ENCODE measurements at regions not wholly inside any gene's neighbourhood (a gene's known extent, or its start where the extent isn't known, plus 50 kb on each side); places are given as distances from the start of the nearest gene placed in this dataset.

DNA sequence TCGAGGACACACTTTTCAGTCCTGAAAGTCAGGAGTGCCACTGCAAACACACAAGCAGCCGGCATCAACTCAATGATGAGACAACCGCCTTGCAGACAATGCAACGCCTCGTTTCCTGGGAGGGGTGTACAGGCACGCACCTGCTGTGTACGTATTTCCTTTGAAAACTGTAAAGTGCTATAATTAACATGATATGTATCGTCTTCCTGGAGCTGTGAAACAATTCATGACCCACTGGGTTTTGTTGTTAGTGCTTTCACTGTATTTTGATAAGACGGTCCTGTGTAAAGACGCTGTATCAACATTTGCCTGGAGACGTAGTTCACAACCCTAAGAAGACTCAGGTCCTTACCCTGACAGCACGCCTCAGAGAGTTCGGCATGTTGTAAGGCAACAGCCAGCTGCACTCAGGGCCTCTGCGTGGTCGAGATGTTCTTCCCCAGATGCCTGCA, 105.7 kb upstream of the ANO1 start:
- intact Hi-C loops (cut with DNase I, micrococcal nuclease) = no loop called here
- DNase-seq = peak; percentile 57 to 75
- peak; percentile 81 for ATAC-seq

DNA sequence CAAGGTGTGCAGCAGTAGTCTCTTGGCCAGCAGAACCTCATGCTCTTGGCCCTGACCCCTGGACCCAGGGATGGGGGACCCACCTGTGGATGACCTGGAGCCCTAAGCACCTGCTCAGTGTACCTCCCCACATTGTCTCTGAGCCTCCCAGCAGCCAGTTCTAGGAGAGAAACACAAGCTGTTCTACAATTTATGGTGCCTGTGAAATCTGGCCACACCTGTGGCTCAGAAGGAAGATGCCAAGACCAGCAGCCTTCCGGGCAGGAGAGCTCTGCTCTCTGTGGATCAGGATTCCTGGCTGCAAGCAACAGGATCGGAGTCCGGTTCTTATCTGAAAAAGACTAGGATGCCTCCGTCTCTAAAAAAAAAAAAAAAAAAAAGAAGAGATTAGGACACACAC, 103.6 kb upstream of the ANO1 start:
- DNase-seq (peak; percentile 26 to 63), ATAC-seq (peak; percentile 66)
- intact Hi-C loops (cut with DNase I, micrococcal nuclease) = no loop called here

DNA sequence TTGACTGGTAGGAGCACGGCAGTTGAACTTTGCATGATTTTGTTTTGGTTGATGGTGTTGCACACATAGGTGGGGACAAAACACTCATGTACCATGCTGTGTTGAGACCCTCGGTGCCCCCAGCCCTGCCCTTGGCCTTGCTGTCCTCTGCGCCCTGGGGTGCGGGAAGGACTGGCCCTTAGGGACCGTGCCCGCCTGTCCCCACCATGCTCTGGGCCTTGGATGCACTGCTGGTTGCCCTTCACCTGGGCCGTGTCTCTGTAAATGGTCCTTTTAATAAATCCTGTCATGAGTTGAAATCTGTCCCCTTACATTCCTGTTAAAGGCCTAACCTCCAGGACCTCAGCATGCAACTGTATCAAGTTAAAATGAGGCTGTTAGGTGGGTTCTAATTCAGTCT, 102.3 kb upstream of the ANO1 start:
- no peak for ATAC-seq
- no peak for DNase-seq
- intact Hi-C loops (cut with DNase I, micrococcal nuclease) = no loop called here

DNA sequence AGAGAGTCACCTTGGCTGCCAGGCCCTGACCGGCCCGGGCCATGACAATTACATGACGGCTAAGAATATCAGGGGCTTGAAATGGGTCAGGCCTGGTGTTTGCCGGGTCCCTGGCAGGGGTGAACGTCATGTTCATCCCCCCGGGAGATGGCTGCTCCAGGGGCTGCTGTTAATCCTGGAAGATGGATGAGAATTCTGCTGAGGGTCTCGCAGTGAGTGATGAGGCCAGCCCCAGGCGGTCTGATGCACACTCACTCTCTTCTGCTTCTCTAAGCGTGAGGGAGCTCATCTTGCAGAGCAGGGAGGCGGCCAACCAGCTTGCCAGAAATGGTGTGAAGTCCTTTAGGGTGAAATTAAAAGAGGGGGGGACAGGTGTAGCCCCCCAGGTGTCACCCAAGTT, 101.3 kb upstream of the ANO1 start:
- no peak for ATAC-seq
- no peak for DNase-seq
- intact Hi-C loops (cut with DNase I, micrococcal nuclease) = no loop called here

DNA sequence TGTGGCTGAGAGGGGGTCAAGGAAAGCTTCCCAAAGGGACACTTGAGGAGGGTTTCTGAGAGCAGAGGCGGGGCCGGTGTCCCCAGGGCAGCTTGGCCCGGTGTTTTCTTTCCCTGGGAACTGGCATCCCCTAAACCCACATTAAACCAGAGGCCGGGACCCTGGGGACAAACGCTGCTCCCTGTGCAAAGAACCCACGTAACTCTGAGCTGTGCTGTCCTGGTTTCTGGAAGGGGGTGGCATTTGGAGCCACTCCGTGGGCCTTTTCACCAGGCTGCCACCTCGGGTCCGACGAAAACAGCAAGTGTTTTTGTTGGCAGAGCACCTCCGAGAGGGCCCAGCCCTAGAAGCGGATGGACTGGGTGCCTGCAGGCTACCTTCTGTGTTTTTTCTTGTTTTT, 100.2 kb upstream of the ANO1 start:
- intact Hi-C loops (cut with DNase I, micrococcal nuclease) = no loop called here
- no peak for DNase-seq

DNA sequence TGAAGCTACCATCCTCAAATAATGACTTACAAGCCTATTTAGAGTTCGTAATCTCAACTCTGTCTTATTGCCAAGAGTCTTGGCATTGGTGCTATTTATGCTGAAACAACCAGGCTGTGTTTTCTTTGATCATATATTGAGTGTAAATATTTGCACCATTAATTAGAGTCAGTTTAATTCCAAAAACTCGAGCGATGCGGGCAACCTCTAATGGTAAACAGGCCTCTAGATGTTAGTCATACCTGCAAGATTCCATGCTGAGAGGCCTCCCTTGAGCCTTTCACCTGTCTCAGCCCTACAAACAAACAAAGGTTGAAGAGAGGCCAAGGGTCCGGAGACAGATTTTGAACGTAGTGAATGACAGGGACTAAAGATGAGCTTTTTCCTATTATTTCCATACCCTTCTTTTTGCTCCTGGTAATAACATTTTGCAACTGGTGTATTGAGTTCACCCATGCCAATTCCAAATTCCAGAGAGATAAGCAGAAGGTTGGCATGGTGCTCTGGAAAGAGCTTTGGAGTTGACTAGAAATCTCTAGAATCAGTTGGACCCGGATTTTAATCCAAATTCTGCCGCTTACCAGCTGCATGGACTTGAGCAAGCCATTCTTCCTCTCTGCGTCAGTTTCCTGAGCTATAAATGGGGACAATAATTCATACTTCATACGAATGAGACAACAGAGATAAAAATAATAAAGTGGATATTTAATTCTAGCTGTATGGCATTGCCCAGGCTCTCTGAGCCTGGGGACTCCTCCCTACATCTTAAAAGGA, 99.1 kb upstream of the ANO1 start:
- no peak for DNase-seq
- no peak for ATAC-seq
- intact Hi-C loops (cut with DNase I, micrococcal nuclease) = no loop called here

More for the DNA sequence above, 100.2 kb upstream of the ANO1 start:
- no peak for ATAC-seq

DNA sequence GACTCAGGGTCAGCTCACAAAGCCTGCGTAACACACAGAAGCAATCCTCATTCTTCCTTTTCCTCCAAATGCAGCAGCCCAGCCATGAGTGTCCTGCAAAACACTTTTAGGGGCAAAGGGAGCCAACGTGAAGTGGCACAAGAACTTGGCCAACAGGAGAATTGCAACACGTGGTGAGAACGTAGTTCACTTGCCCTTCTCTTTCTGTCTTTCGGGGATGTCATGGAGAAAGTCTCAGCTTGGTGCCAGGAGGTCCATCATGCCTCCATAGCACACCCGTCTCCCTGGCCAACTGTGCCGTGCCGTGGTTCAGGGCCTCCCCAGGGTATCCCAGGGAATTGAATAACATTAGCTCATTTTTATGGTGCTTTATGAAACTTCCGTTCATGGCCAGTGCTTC, 98.5 kb upstream of the ANO1 start:
- intact Hi-C loops (cut with DNase I, micrococcal nuclease) = no loop called here
- ATAC-seq (no peak), DNase-seq (no peak)

DNA sequence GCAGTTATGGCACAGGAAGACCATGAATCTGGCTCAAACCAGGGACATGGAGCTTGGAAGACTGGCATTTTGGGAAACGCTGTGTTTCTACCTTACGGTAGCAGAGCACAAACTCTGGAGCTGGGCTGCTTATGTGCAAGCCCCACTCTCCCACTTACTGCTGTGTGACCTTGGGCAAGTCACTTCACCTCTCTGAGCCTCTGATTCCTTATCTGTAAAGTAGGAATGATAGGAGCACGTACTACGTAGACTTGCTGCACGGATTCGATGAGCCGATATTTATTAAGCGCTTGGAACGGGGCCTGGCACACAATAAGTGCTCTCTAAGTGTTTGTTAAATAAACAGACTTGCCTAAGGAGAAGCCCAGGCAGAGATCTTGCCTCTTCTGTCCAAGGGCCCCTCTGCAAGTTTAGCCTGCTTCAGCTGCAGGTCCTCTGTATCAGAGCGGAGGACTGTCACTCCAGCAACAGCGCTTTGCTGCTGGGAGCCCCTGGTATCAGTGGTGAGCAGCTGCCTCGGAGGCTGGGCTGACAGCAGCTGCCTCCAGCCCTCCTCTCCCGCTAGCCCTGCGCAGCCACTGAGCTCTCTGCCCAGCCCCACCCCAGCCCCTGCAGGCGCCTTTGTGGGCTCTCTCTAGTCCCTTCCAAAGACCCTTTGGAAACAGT, 96.9 kb upstream of the ANO1 start:
- ATAC-seq (no peak), DNase-seq (no peak)
- intact Hi-C loops (cut with DNase I, micrococcal nuclease) = no loop called here

DNA sequence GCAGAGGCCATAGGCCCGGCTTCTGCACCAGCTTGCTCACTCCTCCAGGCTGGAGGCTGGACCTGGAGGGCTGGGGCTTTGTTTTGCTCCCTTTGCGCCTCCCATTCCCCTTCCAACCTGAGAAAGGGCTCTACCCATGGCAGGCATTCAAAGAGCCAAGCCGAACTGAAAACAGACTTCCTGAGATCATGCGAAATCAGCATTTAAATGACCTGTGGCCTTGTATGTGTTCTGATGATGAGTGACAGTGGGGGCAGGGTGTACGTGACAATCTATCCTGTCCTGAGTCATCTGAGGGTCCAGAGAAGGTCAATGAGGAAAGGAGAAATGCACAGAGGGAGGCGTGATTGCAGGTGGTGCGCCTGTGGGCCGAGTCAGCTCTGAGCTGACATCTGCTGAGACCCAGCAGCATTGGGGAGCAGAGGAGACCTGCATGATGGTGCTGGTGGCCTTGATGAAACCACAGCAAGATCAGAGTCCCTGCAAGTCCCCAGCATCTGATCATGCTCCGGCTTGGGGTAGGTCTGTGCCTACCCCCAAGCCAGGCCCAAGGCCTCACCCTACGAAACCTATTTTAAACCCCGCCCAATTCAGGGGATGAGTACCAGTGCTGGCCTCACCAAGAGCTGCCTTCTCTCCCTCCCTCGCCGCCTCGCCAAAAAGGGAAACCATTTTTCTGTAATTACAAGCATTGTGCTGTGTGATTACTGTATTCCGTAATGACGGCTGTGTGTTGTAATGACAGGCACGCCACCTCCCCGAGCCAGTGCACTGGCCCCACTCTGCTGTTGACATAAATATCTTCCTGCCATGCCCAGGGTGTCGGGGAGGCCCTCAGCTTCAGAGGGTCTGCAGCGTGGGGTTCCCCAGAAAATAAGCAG, 95.2 kb upstream of the ANO1 start:
- ATAC-seq (no peak), DNase-seq (no peak)
- intact Hi-C loops (cut with DNase I, micrococcal nuclease) = no loop called here

DNA sequence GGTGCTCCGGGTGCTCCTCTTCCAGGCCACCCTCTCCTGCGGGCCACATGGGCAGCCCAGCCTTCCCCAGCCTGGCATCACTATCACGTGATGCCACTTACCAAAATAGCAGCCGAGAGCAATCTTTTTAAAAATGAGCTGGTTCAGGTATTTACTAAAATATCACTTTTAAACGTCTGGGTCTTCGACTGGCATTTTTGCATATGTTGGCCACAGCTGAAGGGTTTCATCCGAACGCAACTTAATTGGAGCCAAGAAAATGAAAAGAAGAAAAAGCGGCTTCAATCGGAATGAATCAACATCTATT, 94.6 kb upstream of the ANO1 start:
- intact Hi-C loops (cut with DNase I, micrococcal nuclease) = no loop called here
- DNase-seq (no peak), ATAC-seq (no peak)

DNA sequence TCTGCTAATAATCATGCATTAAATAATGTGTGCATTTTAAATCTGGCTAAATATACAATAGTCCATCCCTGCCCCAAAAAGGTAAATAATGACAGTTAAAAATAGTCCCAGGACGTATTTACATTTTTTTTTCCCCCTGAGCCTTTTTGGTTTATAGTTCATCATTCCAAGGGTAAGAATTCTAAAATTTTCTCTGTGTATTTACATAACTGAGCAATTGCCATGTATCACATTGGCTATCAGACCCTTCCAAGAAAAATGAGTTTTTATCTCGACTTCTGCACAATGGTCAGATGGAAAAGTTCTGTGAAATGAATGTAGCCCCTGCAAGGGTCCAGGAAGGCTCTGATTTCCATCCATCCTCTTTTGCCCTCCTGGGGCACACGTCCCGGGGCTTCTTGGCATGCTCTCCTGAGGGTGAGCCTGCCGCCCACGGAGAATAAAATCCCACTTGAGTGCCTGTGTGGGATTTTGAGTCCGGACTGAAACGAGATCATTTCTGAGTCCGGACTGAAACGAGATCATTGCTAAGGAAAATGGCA, 94.1 kb upstream of the ANO1 start:
- ATAC-seq (no peak), DNase-seq (no peak)
- intact Hi-C loops (cut with DNase I, micrococcal nuclease) = no loop called here

DNA sequence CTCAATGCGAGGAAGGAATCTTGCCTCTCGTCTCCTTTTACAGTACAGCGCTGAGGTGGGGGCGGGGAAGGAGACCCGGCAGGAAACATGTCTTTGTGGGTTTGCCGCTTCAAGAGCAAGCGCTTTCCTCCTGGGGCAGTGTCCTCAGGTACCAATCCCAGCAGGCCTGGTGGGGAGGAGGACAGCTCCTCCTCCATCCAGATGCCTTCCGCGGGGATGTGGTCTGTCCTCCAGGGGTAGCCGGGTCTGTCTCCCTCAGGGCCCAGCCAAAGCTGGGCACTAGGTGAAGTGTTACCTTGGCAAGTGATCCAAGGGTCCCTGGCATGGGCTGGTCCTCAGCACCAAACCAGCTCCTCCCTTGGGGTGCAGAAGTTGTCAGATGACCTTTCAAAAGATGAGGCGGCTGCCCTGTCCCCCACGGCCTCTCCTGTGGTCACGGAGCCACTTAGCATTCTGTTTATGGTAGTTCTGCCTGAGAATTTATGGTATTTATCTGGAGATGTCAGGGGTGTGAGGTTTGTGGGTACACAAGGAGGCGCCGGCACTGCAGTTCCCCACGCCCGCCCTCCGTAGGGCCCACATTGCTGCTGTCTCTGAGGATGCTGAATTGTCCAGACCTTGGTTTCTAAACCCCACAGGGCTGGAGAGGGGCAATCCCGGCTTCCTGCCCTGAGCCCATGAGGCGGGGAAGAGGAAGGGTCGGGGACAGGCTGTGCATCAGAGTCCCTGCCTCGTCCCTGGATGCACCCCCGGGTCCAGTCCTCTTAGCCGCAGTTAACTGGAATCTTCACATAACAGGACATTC, 93.5 kb upstream of the ANO1 start:
- DNase-seq = no peak
- intact Hi-C loops (cut with DNase I, micrococcal nuclease) = no loop called here
- ATAC-seq = peak; percentile 15

DNA sequence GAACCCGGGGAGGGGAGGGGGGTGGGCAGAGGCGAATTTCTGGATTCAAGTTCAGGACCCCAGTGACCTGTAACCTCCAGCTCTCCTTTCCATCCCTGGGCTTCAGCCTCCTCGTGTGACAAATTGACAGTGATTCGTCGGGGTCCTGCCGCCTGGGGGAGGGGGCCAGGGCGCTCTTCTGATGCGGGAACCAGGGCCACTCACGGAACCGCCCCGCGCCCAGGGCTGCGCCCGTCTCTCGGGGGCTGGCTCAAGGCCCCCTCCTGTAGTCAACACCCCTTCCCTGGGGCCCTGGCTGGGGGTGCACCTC, 92.8 kb upstream of the ANO1 start:
- intact Hi-C loops (cut with DNase I, micrococcal nuclease) = no loop called here
- ATAC-seq (no peak), DNase-seq (no peak)

DNA sequence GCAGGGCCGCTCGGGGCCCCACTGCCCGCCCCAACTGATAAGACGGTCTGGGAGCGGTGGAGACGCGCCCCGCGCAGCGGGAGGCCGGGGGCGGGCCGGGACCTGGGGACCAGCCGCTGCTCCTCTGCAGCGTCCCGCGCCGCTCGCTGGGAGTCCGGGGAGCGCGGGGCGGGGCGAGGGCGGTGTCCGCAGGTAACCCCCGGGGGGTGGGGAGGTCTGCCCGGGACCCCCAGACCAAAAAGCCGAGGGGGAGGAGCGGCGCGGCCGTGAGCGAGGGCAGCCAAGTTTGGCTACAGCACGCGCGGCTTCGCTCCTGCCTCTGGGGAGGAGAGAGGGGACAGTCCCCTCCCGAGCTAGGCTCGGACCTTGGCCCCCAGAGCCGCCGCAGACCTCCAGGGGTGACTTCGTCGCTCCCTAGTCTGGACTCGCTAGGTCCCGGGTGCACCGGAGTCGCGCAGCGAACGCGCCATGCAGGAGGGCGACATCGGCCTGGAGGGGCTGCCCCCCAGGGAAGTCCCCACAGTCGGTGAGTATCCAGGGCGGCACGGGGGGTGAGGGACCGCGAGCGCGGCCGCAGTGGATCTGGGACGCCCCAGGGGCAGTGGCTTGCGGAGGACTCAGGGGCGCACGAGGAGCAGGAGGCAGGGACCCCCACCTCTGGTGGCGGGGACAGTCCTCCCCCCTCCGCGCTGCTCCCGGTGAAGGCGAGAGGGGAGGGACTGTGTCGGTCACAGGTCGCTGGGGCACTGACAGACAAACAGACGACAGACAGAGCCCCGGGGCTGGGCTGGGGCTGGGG, 92.3 kb upstream of the ANO1 start:
- intact Hi-C loops (cut with DNase I, micrococcal nuclease) = no loop called here
- DNase-seq (peak in 1 of 2 donors; percentile 20), ATAC-seq (peak; percentile 71)

DNA sequence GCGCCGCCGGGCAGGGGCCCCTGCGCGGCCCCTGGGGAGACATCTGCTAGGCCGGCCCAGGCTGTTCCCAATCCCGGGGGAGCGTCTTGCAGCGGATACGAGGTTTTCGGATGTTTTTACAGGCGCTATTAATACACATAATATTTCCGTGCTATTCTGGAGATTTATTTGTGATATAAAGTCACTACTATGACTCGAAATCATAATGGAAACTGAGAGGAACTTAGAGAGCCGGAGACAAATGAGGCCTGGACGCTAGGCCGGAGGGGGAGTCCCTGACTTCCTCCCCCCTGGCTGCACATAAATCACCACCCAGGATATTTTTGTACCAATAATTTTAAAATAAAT, 91.7 kb upstream of the ANO1 start:
- intact Hi-C loops (cut with DNase I, micrococcal nuclease) = no loop called here
- ATAC-seq (no peak), DNase-seq (no peak)

DNA sequence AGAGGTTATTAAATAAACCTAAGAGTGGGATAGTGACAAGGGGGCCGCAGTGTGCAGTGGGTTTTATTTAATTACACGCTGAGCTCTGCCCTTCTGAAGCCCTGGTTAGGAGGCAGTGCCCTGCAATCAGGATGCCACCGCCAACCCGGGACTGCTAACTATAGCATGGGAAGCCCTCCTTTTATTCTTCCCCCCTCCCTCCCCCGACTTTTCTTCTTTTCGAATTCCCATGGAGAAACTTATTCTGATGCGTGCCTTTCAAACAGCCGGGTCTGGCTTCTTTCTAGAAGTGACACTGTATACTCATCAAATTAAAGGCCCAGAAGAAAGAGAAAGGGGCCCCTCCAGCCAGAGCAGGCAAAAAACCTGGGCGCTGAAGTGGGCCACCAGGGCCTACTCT, 91.3 kb upstream of the ANO1 start:
- DNase-seq (no peak), ATAC-seq (no peak)
- intact Hi-C loops (cut with DNase I, micrococcal nuclease) = no loop called here

DNA sequence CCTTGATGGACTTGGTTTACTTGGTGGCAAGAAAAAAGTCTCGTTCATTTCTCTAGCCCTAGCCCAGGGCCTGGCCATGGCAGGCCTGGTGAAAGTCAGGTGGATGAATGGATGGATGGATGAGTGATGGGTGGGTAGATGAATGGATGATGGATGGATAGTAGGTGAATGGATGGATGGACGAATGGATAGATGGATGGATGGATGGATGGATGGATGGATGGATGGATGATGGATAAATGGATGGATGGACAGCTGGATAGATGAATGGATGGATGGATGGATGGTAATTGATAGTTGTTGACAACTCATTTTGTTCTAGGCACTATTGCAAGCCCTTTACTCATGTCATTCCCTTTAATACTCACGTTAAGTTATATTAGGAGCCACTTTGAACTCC, 86.1 kb upstream of the ANO1 start:
- DNase-seq (no peak), ATAC-seq (no peak)
- intact Hi-C loops (cut with DNase I, micrococcal nuclease) = no loop called here

DNA sequence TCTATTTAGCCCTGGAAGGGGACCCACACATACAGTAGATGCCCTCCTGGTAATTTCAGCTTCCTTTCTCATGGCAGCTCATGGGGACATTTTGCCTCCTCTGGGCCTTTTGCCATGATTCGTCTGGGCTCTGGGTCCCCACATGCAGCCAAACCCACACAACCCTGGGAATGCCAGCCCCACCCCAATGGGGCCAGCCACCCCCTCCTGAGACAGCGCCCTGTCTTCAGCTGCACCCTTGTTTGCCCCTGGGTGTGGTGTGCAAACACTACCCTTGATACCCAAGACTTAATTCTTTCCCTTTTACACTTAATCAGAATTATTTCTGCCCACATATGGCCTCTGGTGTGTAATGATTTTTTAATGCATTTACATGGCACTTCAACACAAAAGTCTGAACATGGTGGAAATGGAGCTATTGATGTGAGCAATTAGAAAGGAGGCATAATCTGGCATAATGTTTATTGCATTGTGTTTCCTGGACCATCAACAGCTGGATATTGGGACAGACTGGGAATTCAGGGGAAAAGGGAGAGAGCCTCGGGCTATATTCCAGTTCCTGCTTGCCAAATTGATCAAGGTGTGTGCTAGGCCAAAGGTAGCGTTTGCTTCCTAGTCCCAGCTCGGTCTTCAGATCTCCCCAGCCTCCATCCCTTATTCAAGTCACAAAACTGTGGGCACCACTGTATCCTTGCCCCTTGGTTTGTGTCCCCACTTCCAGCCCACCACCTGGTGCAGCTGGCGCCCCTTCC, 85.0 kb upstream of the ANO1 start:
- peak; percentile 61 to 62 for DNase-seq
- peak; percentile 91 for ATAC-seq
- intact Hi-C loops (cut with DNase I, micrococcal nuclease) = no loop called here
